Mesodermal cell (in vitro differentiated cells): ENCODE measurements at regions not wholly inside any gene's neighbourhood (a gene's known extent, or its start where the extent isn't known, plus 50 kb on each side); places are given as distances from the start of the nearest gene placed in this dataset.

Source experiments
- H3K27ac ChIP-seq: 2 replicates; pipeline ENCODE4 v1.7.0; 2013; ENCODE audit warnings: mild to moderate bottlenecking, low read depth, low read length, moderate library complexity; ENCODE audit not compliant: severe bottlenecking
- H3K36me3 ChIP-seq: 2 replicates; pipeline ENCODE4 v1.7.1; 2013; ENCODE audit warnings: mild to moderate bottlenecking, low read length, moderate library complexity; ENCODE audit not compliant: control insufficient read depth, insufficient read depth
- H3K4me1 ChIP-seq: one replicate; pipeline ENCODE4 v1.7.1; 2013; ENCODE audit warnings: mild to moderate bottlenecking, low read length; ENCODE audit not compliant: insufficient read depth, control insufficient read depth, poor library complexity, severe bottlenecking
- H3K4me3 ChIP-seq: 2 replicates; pipeline ENCODE4 v1.7.0; 2013; ENCODE audit warnings: low read length, control low read depth, mild to moderate bottlenecking; ENCODE audit not compliant: insufficient read depth, poor library complexity, severe bottlenecking; ENCODE audit errors: extremely low read depth
- H3K9me3 ChIP-seq: 2 replicates; pipeline ENCODE4 v1.7.1; 2013; ENCODE audit warnings: mild to moderate bottlenecking, low read length, moderate library complexity; ENCODE audit not compliant: control insufficient read depth
- whole genome bisulfite sequencing, 2 experiments: methylation state at CpG; one replicate each; pipeline ENCODE4 v1.1.5; 2013; ENCODE audit warnings: missing lambda C conversion rate in 2 of 2; ENCODE audit not compliant: insufficient coverage in 2 of 2; 5-methylcytosine and 5-hydroxymethylcytosine counted together

DNA sequence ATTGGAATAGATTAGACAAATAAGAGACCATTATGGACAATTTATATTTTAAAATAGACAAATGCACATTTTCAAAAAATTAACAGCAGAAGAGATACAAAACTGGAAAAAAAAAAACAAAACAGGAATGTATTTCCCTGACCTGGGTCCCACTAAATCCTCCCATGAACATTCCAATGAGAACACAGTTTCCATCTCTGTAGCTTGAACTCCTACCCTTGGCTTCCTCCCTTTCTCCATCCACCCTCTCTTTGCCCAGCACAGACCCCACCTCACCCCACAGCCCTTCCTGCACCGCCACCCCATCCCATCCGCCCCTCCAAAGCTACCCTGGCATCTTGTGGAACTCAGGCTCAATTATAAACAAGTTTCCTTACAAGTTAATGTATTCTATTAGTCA, 71.2 kb upstream of the MPP7 start:
- no peaks in the 10 kb centered on the region for H3K36me3 ChIP-seq
- no peak overlapping the region for H3K27ac ChIP-seq
- peaks cover 13% of the 10 kb centered on the region for H3K4me1 ChIP-seq
- H3K4me3 ChIP-seq = no peak overlapping the region
- no CpG with 5 or more reads among the region's 2 CpGs for WGBS, 2 experiments
- no peaks in the 10 kb centered on the region for H3K9me3 ChIP-seq

DNA sequence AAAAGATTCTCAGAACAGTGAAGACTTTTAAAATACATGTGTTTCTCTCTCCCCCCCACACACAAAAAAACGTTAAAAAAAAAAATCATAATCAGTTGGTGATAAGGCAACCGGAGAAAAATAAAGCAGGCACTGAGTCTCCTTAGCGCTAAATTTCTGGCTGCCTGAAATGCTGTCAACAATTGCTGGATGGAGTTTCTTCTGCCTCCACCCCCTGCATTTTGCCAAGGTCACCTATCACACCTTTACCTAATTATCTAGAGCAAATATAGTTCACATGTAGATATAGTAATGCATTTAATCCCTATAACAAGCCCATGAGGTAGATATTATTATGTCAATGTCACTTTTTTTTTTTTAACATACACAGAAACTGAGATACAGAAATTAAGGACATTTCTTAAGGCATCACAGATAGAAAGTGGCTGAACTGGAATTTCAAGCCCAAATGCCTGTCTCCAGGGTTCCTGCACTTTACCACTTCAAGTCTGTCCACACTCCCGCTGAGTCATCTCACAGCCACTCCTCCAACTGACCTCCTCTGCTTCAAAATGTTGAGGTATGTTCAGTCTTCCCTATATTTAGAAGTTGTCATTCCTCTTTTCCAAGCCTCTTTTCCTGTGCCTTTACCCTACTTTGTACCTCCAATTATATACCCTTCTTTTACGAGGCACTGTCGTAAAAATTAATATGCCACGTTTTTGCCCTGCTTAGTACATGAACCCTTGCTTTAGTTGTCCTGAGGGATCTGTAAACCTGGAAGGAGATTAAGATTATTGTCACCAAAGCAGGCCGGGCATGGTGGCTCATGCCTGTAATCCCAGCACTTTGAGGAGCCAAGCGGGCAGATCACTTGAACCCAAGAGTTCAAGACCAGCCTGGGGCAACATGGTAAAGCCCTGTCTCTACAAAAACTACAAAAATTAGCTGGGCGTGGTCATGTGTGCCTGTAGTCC, 72.8 kb upstream of the MPP7 start:
- no peak overlapping the region for H3K4me3 ChIP-seq
- H3K4me1 ChIP-seq = peaks cover 13% of the 10 kb centered on the region
- no peaks in the 10 kb centered on the region for H3K36me3 ChIP-seq
- peak overlapping the region; percentile 11 for H3K27ac ChIP-seq
- 76 to 89% methylated on average over 5 to 8 of the region's 10 CpGs for WGBS, 2 experiments
- H3K9me3 ChIP-seq = no peaks in the 10 kb centered on the region

DNA sequence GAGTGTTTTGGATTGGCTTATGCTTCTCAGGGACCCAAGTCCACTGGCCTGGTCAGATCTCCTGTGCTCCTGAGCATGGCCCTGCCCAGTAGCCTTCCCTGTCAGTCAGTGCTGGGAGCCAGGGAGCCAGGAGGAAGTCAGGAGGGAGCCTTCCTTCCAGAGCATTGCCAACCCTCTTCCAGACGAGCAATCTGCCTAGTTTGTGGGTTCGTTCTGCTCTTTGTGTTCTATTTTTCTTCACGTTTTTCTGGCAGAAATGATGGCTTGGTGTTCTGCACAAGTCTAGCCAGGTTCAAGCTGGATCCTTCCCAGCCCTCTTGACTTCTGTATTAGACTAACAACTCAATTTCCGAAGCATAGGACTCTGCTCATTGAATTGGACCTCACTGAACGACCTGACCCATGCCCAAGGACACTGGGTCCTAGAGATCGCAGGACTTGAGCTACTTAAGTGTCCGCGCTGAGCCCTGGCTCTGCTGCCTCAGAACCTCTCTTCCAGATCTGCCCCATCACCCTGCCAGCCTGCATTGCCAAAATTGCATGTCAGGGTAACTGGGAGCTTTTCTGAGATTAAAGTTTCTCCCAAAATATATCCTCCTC, 76.2 kb upstream of the MPP7 start:
- Histone ChIP-seq H3K4me1 (peaks cover 13% of the 10 kb centered on the region), H3K27ac (no peak overlapping the region), H3K9me3 (no peaks in the 10 kb centered on the region), H3K36me3 (no peaks in the 10 kb centered on the region), H3K4me3 (no peak overlapping the region)
- WGBS, 2 experiments = 85 to 88% methylated on average over 8 of the region's 8 CpGs

DNA sequence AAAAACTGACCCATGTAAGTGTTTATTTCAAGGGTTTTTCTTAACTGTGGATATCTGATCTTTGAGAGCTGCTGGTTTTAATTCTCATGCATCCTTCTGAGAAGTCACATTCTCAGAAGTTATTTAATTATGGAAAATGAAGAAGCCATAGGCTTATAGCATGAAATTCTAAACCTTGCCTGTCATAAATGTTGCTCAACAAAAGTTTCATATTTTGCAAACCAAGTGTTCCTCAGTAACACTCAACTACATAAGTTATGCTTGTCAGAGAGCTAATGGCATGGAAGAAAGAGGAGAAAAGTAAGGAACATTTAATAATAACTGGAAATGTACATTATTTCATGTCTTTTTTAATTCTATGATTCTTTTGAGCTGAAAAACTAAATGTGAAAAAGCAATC, 78.6 kb upstream of the MPP7 start:
- H3K4me1 ChIP-seq = peaks cover 3% of the 10 kb centered on the region
- no peak overlapping the region for H3K27ac ChIP-seq
- no peaks in the 10 kb centered on the region for H3K9me3 ChIP-seq
- no peak overlapping the region for H3K4me3 ChIP-seq
- H3K36me3 ChIP-seq = no peaks in the 10 kb centered on the region

DNA sequence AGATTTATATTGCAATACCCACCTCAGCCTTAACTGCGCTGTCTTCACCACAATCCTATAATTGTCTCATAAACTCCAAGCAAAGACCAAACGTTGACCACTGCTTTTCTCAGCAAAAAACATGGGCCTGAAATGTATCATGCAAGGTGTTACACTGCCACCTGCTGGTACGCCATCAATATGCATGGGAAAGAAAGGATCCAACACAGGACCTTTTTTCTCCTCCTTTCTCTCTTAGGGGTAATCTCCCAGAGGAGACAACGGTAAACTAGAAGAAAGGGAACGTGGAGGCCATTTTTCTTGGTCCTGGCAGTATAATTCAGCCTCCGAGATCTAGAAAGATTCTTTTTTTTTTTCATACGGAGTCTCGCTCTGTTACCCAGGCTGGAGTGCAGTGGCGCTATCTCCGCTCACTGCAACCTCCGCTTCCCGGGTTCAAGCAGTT, 79.1 kb upstream of the MPP7 start:
- 47 to 53% methylated on average over 9 to 12 of the region's 12 CpGs for WGBS, 2 experiments
- Histone ChIP-seq H3K4me1 (peaks cover 3% of the 10 kb centered on the region), H3K27ac (no peak overlapping the region), H3K4me3 (no peak overlapping the region), H3K9me3 (no peaks in the 10 kb centered on the region), H3K36me3 (no peaks in the 10 kb centered on the region)

DNA sequence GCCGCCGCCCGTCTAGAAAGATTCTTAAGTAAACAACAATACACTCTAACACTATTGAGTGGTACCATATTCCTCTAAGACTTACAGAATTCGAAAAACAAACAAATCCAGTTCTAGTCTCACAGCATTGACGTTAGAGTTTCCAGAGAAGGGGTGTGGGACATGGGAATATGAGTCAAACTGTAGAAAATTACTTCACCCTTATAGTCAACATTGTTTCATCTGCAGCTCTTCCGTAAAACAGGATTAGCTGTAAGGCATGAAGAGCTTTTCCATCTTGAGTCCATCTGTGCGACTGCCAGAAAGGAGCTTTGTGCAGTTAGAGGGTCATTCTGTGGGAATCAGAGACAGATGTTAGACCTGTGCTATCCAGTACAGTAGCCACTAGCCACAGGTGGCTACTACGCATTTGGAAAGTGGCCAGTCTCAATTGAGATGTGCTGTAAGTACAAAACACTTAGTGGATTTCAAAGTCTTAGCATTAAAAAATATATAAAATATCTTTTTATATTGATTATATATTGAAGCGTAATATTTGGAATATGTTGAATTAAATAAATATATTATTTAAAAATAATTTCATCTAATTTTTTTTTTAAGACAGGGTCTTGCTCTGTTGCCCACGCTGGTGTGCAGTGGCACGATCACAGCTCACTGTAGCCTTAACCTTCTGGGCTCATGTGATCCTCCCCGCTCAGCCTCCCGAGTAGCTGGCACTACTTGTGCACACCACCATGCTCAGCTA, 79.8 kb upstream of the MPP7 start:
- Histone ChIP-seq H3K27ac (no peak overlapping the region), H3K4me3 (no peak overlapping the region), H3K9me3 (no peaks in the 10 kb centered on the region), H3K4me1 (peaks cover 3% of the 10 kb centered on the region), H3K36me3 (no peaks in the 10 kb centered on the region)
- 92 to 95% methylated on average over 8 to 9 of the region's 13 CpGs for WGBS, 2 experiments

DNA sequence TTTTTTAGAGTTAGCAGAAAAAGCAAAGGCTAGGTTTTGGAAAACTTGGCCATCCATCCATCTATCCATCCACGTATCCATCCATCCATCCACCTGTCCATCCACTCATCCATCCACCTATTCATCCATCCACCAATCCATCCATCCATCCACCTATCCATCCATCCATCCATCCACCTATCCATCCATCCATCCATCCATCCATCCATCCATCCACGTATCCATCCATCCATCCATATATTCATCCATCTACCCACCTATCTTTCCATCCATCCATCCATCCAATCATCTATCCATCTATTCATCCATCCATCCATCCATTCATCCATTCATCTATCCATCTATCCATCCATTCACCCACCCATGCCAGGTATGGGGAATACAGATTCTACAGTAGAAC, 81.7 kb upstream of the MPP7 start:
- Histone ChIP-seq H3K27ac (no peak overlapping the region), H3K4me1 (peaks cover 3% of the 10 kb centered on the region), H3K36me3 (no peaks in the 10 kb centered on the region), H3K9me3 (no peaks in the 10 kb centered on the region), H3K4me3 (no peak overlapping the region)
- WGBS, 2 experiments = 89 to 96% methylated on average over 2 of the region's 2 CpGs

DNA sequence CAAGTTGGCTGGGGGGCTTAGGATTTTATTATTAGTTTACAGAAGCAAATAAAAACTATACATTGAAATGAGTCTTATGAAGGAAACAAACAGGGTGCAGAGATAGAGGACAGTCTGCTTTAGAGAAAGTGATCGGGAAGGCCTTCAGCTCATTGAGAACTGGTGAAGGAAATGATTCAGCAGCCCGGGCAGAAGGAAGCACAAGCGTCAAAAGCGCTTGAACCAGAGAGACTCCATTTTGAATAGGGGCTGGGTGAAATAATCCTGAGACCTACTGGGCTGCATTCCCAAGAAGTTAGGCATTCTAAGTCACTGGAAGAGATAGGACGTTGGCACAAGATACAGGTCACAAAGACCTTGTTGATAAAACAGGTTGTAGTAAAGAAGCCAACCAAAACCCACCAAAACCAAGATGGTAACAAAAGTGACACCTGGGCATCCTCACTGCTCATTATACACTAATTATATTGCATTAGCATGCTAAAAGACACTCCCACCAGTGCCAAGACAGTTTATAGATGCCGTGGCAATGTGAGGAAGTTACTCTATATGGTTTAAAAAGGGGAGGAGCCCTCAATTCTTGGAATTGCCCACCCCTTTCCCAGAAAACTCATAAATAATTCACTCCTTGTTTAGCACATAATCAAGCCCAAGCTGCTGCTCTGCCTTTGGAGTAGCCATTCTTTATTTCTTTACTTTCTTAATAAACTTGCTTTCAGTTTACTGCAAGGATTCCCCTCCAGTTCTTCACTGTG, 83.1 kb upstream of the MPP7 start:
- H3K4me3 ChIP-seq = no peak overlapping the region
- WGBS, 2 experiments = 95 to 96% methylated on average over 4 of the region's 6 CpGs
- no peak overlapping the region for H3K27ac ChIP-seq
- peaks cover 3% of the 10 kb centered on the region for H3K4me1 ChIP-seq
- no peaks in the 10 kb centered on the region for H3K9me3 ChIP-seq
- no peaks in the 10 kb centered on the region for H3K36me3 ChIP-seq

DNA sequence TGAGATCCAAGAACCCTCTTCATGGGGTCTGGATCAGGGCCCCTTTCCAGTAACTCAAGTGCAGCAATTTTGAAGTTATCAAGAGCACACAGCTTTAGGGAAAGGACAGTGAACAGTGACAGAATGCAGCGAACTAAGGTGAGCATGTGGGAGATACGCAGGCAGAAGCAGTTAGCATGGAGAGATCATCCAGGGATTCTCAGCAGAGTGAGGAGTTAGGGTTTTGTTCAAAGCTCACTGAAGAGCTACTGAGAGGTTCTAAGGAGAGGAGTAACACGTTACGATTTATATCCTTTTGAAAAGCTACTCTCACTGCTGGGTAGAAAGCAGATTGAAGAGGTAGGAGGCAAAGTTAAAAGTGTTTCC, 83.6 kb upstream of the MPP7 start:
- peaks cover 5% of the 10 kb centered on the region for H3K9me3 ChIP-seq
- 86 to 92% methylated on average over 2 to 3 of the region's 4 CpGs for whole genome bisulfite sequencing, 2 experiments

DNA sequence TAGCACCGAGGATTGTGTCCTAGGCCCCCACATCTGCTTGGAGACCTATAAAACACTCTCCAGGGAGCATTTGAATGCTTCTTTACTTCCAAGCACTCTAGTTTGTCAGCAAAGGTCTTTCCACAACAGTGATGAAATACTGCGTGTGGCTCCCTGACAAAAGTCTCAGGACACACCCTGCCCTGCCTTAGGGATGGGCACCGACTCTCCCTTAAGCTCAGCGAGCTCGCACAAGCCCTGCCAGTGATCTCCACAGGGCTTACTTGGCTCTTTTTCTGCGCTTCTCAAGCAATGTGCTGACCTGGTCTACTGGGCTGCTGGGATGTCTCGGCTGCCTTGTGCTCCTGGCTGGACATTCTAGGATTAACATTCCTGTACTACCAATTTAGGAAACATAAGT, 84.3 kb upstream of the MPP7 start:
- H3K27ac ChIP-seq = no peak overlapping the region
- no peaks in the 10 kb centered on the region for H3K36me3 ChIP-seq
- WGBS, 2 experiments = 92 to 96% methylated on average over 7 of the region's 7 CpGs
- peaks cover 5% of the 10 kb centered on the region for H3K9me3 ChIP-seq
- H3K4me1 ChIP-seq = peaks cover 3% of the 10 kb centered on the region
- no peak overlapping the region for H3K4me3 ChIP-seq

More for the DNA sequence above, 83.6 kb upstream of the MPP7 start:
- Histone ChIP-seq H3K4me3 (no peak overlapping the region), H3K4me1 (peaks cover 3% of the 10 kb centered on the region), H3K36me3 (no peaks in the 10 kb centered on the region), H3K27ac (no peak overlapping the region)
